GM23338 (cell line): ENCODE measurements at regions not wholly inside any gene's neighbourhood (a gene's known extent, or its start where the extent isn't known, plus 50 kb on each side); places are given as distances from the start of the nearest gene placed in this dataset.

Experiments
- ATAC-seq: fragments of 200-7000 bp; cut with Tn5 transposase; 3 replicates; pipeline ENCODE4 v1.9.1; 2020
- DNase-seq: peaks from one replicate; pipeline ENCODE4 v3.0.0-alpha.2; 2015; ENCODE audit warnings: low spot score
- H2AFZ ChIP-seq: fragments of 200-600 bp; sonication (generic); 2 replicates; pipeline ENCODE4 v1.8.0; 2016; ENCODE audit warnings: antibody characterized with exemption, mild to moderate bottlenecking, moderate library complexity
- H3F3A ChIP-seq: fragments of 200-600 bp; sonication (generic); replicated peaks from 2 replicates; pipeline ENCODE4 v1.8.0; 2017; ENCODE audit warnings: antibody characterized with exemption, mixed run types, low read depth
- H3K27ac ChIP-seq: fragments of 200-600 bp; sonication (generic); 2 replicates; pipeline ENCODE4 v1.6.1; 2016; ENCODE audit warnings: low read depth
- H3K27me3 ChIP-seq: fragments of 200-600 bp; sonication (generic); 2 replicates; pipeline ENCODE4 v1.8.0; 2016; ENCODE audit warnings: mild to moderate bottlenecking, mixed run types, moderate library complexity; ENCODE audit not compliant: insufficient read depth
- H3K36me3 ChIP-seq: fragments of 200-600 bp; sonication (generic); 2 replicates; pipeline ENCODE4 v1.8.0; 2016; ENCODE audit warnings: mild to moderate bottlenecking; ENCODE audit not compliant: insufficient read depth
- H3K4me1 ChIP-seq: fragments of 200-600 bp; sonication (generic); 2 replicates; pipeline ENCODE4 v1.8.0; 2016; ENCODE audit warnings: mild to moderate bottlenecking, moderate library complexity; ENCODE audit not compliant: insufficient read depth
- H3K4me2 ChIP-seq: fragments of 200-600 bp; sonication (generic); 2 replicates; pipeline ENCODE4 v1.7.1; 2017; ENCODE audit warnings: mixed run types
- H3K4me3 ChIP-seq: fragments of 200-600 bp; sonication (generic); 2 replicates; pipeline ENCODE4 v1.6.1; 2016; ENCODE audit warnings: mixed run types
- H3K79me2 ChIP-seq: fragments of 200-600 bp; sonication (generic); replicated peaks from 2 replicates; pipeline ENCODE4 v1.8.0; 2017; ENCODE audit warnings: mild to moderate bottlenecking; ENCODE audit not compliant: insufficient read depth
- H3K9me2 ChIP-seq: fragments of 200-600 bp; sonication (generic); 2 replicates; pipeline ENCODE4 v1.8.0; 2017; ENCODE audit not compliant: insufficient read depth
- H4K20me1 ChIP-seq: fragments of 200-600 bp; sonication (generic); replicated peaks from 2 replicates; pipeline ENCODE4 v1.8.0; 2017; ENCODE audit warnings: mild to moderate bottlenecking; ENCODE audit not compliant: insufficient read depth
- H3K27ac Mint-ChIP-seq: 2 replicates; pipeline ENCODE4 v1.8.0; 2020; ENCODE audit warnings: inconsistent platforms, mild to moderate bottlenecking, moderate library complexity, mixed read lengths
- H3K27me3 Mint-ChIP-seq: 3 replicates; pipeline ENCODE4 v1.8.0; 2022; ENCODE audit warnings: low read depth, mild to moderate bottlenecking, moderate library complexity, mixed read lengths, inconsistent platforms; ENCODE audit not compliant: insufficient read depth, poor library complexity
- H3K36me3 Mint-ChIP-seq: 3 replicates; pipeline ENCODE4 v1.8.0; 2021; ENCODE audit warnings: low read depth, mild to moderate bottlenecking, inconsistent platforms, moderate library complexity, mixed read lengths
- H3K4me1 Mint-ChIP-seq: 3 replicates; pipeline ENCODE4 v1.8.0; 2020; ENCODE audit warnings: mild to moderate bottlenecking, inconsistent platforms, mixed read lengths
- H3K4me3 Mint-ChIP-seq: 3 replicates; pipeline ENCODE4 v1.8.0; 2021; ENCODE audit warnings: moderate library complexity, mild to moderate bottlenecking, inconsistent platforms, mixed read lengths
- H3K9me3 Mint-ChIP-seq: 3 replicates; pipeline ENCODE4 v1.8.0; 2020; ENCODE audit warnings: moderate library complexity, mild to moderate bottlenecking, inconsistent platforms, mixed read lengths
- CREB1 ChIP-seq: fragments of 250-450 bp; sonication (Bioruptor Pico); IDR thresholded peaks from 2 replicates; pipeline ENCODE4 v1.5.0; 2020; ENCODE audit warnings: low read depth, mild to moderate bottlenecking, moderate library complexity
- EZH2 ChIP-seq: fragments of 200-600 bp; sonication (generic); IDR thresholded peaks from one replicate; pipeline ENCODE4 v1.8.0; 2017; ENCODE audit warnings: antibody characterized with exemption, mild to moderate bottlenecking, low read depth; ENCODE audit not compliant: unreplicated experiment
- EZH2phosphoT487 ChIP-seq: fragments of 200-600 bp; sonication (generic); IDR thresholded peaks from one replicate; pipeline ENCODE4 v1.8.1; 2018; ENCODE audit warnings: antibody characterized with exemption; ENCODE audit not compliant: unreplicated experiment
- JUNB ChIP-seq: IDR thresholded peaks from one replicate; pipeline ENCODE4 v1.6.1; 2016; ENCODE audit warnings: antibody characterized with exemption; ENCODE audit not compliant: unreplicated experiment
- NANOG ChIP-seq: IDR thresholded peaks from 2 replicates; pipeline ENCODE4 v1.6.1; 2016; ENCODE audit warnings: antibody characterized with exemption, borderline replicate concordance
- POLR2AphosphoS5 ChIP-seq: IDR thresholded peaks from 2 replicates; pipeline ENCODE4 v1.6.1; 2016; ENCODE audit warnings: antibody characterized with exemption, low read depth
- ZNF114 ChIP-seq: fragments of 250-450 bp; sonication (Bioruptor Pico); IDR thresholded peaks from 2 replicates; pipeline ENCODE4 v1.5.0; 2020; ENCODE audit warnings: mild to moderate bottlenecking, moderate library complexity
- ZNF331 ChIP-seq: fragments of 250-450 bp; sonication (Bioruptor Pico); IDR thresholded peaks from 2 replicates; pipeline ENCODE4 v1.5.0; 2020; ENCODE audit warnings: low read depth, mild to moderate bottlenecking, moderate library complexity
- TF ChIP-seq, protein P1 (sequence below), 2 experiments: fragments of 200-600 bp in 1 of 2; sonication (generic) in 1 of 2; conservative IDR thresholded peaks; 2 replicates each; pipeline versions ENCODE4 v1.5.1 to v1.6.1; 2016 to 2017; ENCODE audit warnings: antibody characterized with exemption in 2 of 2, low read depth in 2 of 2, mild to moderate bottlenecking in 2 of 2, moderate library complexity in 1 of 2
- TF ChIP-seq, protein P2 (sequence below): IDR thresholded peaks from 2 replicates; pipeline ENCODE4 v1.6.1; 2016; ENCODE audit warnings: antibody characterized with exemption
- TF ChIP-seq, protein P3 (sequence below): IDR thresholded peaks from one replicate; pipeline ENCODE4 v1.6.1; 2018; ENCODE audit warnings: antibody characterized with exemption; ENCODE audit not compliant: unreplicated experiment

DNA sequence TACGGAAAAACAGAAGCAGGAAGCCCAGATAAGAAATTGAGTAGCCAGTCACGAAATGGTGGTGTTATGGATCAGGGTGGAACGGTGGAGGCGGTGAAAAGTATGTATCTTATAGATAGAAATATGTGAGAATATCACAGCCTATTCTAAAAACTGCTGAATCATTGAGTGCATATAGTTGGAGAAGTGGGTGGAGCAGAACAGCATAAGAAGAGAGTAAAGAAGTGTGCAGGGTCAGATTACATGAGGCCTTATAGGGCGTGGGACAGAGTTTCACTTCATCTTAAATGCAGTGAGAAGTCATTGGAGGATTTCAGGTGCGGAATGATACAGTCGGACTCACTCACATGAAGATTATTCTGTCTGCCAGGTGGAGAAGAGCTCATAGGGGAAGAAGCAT is 293.1 kb downstream of the TRIML1 start:
- peak overlapping the region; percentile 16; the same call in 1 of the 2 replicates for H3K27ac Mint-ChIP-seq
- Histone ChIP-seq H3F3A (no peaks in the 10 kb centered on the region), H3K4me3 (no peak overlapping the region), H3K36me3 (no peaks in the 10 kb centered on the region), H3K27ac (no peak overlapping the region), H3K4me2 (no peak overlapping the region), H2AFZ (no peak overlapping the region), H3K79me2 (no peaks in the 10 kb centered on the region), H3K4me1 (peaks cover 43% of the 10 kb centered on the region), H3K27me3 (no peaks in the 10 kb centered on the region), H3K9me2 (no peaks in the 10 kb centered on the region), H4K20me1 (no peaks in the 10 kb centered on the region)
- DNase-seq (no peak), ATAC-seq (no peak)
- peaks cover 2% of the 10 kb centered on the region; the same call in 2 of the 3 replicates for H3K9me3 Mint-ChIP-seq
- no peak overlapping the region for H3K4me3 Mint-ChIP-seq
- peaks cover 45% of the 10 kb centered on the region for H3K4me1 Mint-ChIP-seq
- H3K36me3 Mint-ChIP-seq, result peaks cover 10% of the 10 kb centered on the region
- H3K27me3 Mint-ChIP-seq, result peaks cover 5% of the 10 kb centered on the region
- TF ChIP-seq ZNF331 (CRISPR knock-in tag), result no peak

GRCh38 chr4:188433741-188434315 is 294.6 kb downstream of the TRIML1 start:
- peaks cover 2% of the 10 kb centered on the region; the same call in 2 of the 3 replicates for H3K9me3 Mint-ChIP-seq
- no peak overlapping the region for H3K4me3 Mint-ChIP-seq
- no peaks in the 10 kb centered on the region for H3K27me3 ChIP-seq
- H3K79me2 ChIP-seq, result no peaks in the 10 kb centered on the region
- H3K27ac Mint-ChIP-seq, result no peak overlapping the region
- no peak overlapping the region for H2AFZ ChIP-seq
- ATAC-seq (no peak), DNase-seq (no peak)
- no peak overlapping the region for H3K27ac ChIP-seq
- peaks cover 10% of the 10 kb centered on the region for H3K36me3 Mint-ChIP-seq
- no peaks in the 10 kb centered on the region for H3K9me2 ChIP-seq
- peaks cover 5% of the 10 kb centered on the region for H3K27me3 Mint-ChIP-seq
- no peaks in the 10 kb centered on the region; the same call in 1 of the 2 replicates for H3F3A ChIP-seq
- H4K20me1 ChIP-seq, result no peaks in the 10 kb centered on the region
- H3K4me1 ChIP-seq, result peaks cover 42% of the 10 kb centered on the region
- peaks cover 46% of the 10 kb centered on the region for H3K4me1 Mint-ChIP-seq
- H3K36me3 ChIP-seq, result no peaks in the 10 kb centered on the region
- no peak overlapping the region for H3K4me3 ChIP-seq
- H3K4me2 ChIP-seq, result no peak overlapping the region
- TF ChIP-seq, protein P1, sequence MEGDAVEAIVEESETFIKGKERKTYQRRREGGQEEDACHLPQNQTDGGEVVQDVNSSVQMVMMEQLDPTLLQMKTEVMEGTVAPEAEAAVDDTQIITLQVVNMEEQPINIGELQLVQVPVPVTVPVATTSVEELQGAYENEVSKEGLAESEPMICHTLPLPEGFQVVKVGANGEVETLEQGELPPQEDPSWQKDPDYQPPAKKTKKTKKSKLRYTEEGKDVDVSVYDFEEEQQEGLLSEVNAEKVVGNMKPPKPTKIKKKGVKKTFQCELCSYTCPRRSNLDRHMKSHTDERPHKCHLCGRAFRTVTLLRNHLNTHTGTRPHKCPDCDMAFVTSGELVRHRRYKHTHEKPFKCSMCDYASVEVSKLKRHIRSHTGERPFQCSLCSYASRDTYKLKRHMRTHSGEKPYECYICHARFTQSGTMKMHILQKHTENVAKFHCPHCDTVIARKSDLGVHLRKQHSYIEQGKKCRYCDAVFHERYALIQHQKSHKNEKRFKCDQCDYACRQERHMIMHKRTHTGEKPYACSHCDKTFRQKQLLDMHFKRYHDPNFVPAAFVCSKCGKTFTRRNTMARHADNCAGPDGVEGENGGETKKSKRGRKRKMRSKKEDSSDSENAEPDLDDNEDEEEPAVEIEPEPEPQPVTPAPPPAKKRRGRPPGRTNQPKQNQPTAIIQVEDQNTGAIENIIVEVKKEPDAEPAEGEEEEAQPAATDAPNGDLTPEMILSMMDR (conservative IDR thresholded peaks at IDR 0.05; ENCODE audit: low read depth in 2 of 2), result no peak
- no peak for TF ChIP-seq CREB1 (CRISPR knock-in tag)
- no peak for TF ChIP-seq NANOG
- no peak for TF ChIP-seq EZH2phosphoT487
- no peak for TF ChIP-seq EZH2
- TF ChIP-seq POLR2AphosphoS5, result no peak
- no peak for TF ChIP-seq ZNF331 (CRISPR knock-in tag)
- TF ChIP-seq, protein P2, sequence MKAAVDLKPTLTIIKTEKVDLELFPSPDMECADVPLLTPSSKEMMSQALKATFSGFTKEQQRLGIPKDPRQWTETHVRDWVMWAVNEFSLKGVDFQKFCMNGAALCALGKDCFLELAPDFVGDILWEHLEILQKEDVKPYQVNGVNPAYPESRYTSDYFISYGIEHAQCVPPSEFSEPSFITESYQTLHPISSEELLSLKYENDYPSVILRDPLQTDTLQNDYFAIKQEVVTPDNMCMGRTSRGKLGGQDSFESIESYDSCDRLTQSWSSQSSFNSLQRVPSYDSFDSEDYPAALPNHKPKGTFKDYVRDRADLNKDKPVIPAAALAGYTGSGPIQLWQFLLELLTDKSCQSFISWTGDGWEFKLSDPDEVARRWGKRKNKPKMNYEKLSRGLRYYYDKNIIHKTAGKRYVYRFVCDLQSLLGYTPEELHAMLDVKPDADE, result no peak
- no peak for TF ChIP-seq JUNB
- TF ChIP-seq, protein P3, sequence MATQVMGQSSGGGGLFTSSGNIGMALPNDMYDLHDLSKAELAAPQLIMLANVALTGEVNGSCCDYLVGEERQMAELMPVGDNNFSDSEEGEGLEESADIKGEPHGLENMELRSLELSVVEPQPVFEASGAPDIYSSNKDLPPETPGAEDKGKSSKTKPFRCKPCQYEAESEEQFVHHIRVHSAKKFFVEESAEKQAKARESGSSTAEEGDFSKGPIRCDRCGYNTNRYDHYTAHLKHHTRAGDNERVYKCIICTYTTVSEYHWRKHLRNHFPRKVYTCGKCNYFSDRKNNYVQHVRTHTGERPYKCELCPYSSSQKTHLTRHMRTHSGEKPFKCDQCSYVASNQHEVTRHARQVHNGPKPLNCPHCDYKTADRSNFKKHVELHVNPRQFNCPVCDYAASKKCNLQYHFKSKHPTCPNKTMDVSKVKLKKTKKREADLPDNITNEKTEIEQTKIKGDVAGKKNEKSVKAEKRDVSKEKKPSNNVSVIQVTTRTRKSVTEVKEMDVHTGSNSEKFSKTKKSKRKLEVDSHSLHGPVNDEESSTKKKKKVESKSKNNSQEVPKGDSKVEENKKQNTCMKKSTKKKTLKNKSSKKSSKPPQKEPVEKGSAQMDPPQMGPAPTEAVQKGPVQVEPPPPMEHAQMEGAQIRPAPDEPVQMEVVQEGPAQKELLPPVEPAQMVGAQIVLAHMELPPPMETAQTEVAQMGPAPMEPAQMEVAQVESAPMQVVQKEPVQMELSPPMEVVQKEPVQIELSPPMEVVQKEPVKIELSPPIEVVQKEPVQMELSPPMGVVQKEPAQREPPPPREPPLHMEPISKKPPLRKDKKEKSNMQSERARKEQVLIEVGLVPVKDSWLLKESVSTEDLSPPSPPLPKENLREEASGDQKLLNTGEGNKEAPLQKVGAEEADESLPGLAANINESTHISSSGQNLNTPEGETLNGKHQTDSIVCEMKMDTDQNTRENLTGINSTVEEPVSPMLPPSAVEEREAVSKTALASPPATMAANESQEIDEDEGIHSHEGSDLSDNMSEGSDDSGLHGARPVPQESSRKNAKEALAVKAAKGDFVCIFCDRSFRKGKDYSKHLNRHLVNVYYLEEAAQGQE, result no peak
- no peak for TF ChIP-seq ZNF114 (CRISPR knock-in tag)
